ENCODE measurements at regions not wholly inside any gene's neighbourhood (a gene's known extent, or its start where the extent isn't known, plus 50 kb on each side); places are given as distances from the start of the nearest gene placed in this dataset.

- DNase-seq (ENCODE audit: low read depth, low spot score) = no peak
- Histone ChIP-seq H3K9me3 (ENCODE audit: insufficient read depth, low read length) (no peaks in the 10 kb centered on the region), H3K36me3 (ENCODE audit: insufficient read depth, insufficient read length, low read length) (no peaks in the 10 kb centered on the region), H3K4me1 (ENCODE audit: insufficient read depth, insufficient read length) (no peaks in the 10 kb centered on the region), H3K9ac (ENCODE audit: insufficient read length, low read depth) (no peak overlapping the region), H3K27me3 (ENCODE audit: insufficient read depth, insufficient read length) (no peaks in the 10 kb centered on the region), H3K4me3 (ENCODE audit: insufficient read length, low read depth) (no peak overlapping the region)
- TF ChIP-seq SUZ12 (IDR thresholded peaks at IDR 0.05; ENCODE audit: extremely low read depth, insufficient read depth, insufficient read length) (no peak), ZNF274 (IDR thresholded peaks at IDR 0.05; ENCODE audit: low read depth, low read length) (no peak), YY1 (IDR thresholded peaks at IDR 0.05; ENCODE audit: insufficient read depth, insufficient read length) (no peak)
Measured at GRCh38 chr5:51018423-51018822, 352.0 kb downstream of the PARP8 start.

GRCh38 chr5:51024263-51024662 is 357.8 kb downstream of the PARP8 start:
- H3K9me3 ChIP-seq (ENCODE audit: insufficient read depth, low read length) = no peaks in the 10 kb centered on the region
- H3K36me3 ChIP-seq (ENCODE audit: insufficient read depth, insufficient read length, low read length) = no peaks in the 10 kb centered on the region
- H3K27me3 ChIP-seq (ENCODE audit: insufficient read depth, insufficient read length) = no peaks in the 10 kb centered on the region
- DNase-seq (ENCODE audit: low read depth, low spot score) = no peak
- H3K9ac ChIP-seq (ENCODE audit: insufficient read length, low read depth) = no peak overlapping the region
- TF ChIP-seq YY1 (IDR thresholded peaks at IDR 0.05; ENCODE audit: insufficient read depth, insufficient read length) (no peak), SUZ12 (IDR thresholded peaks at IDR 0.05; ENCODE audit: extremely low read depth, insufficient read depth, insufficient read length) (no peak), ZNF274 (IDR thresholded peaks at IDR 0.05; ENCODE audit: low read depth, low read length) (no peak)
- no peaks in the 10 kb centered on the region for H3K4me1 ChIP-seq (ENCODE audit: insufficient read depth, insufficient read length)
- no peak overlapping the region for H3K4me3 ChIP-seq (ENCODE audit: insufficient read length, low read depth)

GRCh38 chr5:51027271-51027670 is 356.0 kb upstream of the ISL1 start:
- TF ChIP-seq ZNF274 (IDR thresholded peaks at IDR 0.05; ENCODE audit: low read depth, low read length) = no peak
- TF ChIP-seq SUZ12 (IDR thresholded peaks at IDR 0.05; ENCODE audit: extremely low read depth, insufficient read depth, insufficient read length) = no peak
- TF ChIP-seq YY1 (IDR thresholded peaks at IDR 0.05; ENCODE audit: insufficient read depth, insufficient read length) = no peak
- H3K9me3 ChIP-seq (ENCODE audit: insufficient read depth, low read length) = no peaks in the 10 kb centered on the region
- no peaks in the 10 kb centered on the region for H3K36me3 ChIP-seq (ENCODE audit: insufficient read depth, insufficient read length, low read length)
- no peaks in the 10 kb centered on the region for H3K27me3 ChIP-seq (ENCODE audit: insufficient read depth, insufficient read length)
- no peak overlapping the region for H3K4me3 ChIP-seq (ENCODE audit: insufficient read length, low read depth)
- no peak overlapping the region for H3K9ac ChIP-seq (ENCODE audit: insufficient read length, low read depth)
- H3K4me1 ChIP-seq (ENCODE audit: insufficient read depth, insufficient read length) = no peaks in the 10 kb centered on the region
- no peak for DNase-seq (ENCODE audit: low read depth, low spot score)

DNA sequence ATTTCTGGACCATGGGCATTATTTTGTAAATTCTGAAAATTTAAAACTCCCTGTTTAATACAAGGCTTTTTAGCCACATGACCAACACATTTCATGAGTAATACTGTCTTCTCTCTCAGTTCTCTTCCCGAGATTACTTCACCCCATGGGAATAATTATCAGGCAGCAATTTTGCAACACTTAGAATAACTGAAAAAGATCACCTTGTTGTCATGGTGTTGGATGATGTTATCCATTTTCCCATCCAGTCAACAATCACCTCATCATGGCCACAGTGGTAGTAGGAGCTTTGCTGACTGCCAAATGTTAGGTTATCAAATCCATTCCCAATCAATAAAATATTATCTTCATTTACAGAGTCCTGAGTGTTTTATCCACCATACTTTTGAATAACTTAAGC is 354.9 kb upstream of the ISL1 start:
- Histone ChIP-seq H3K9me3 (ENCODE audit: insufficient read depth, low read length) (no peaks in the 10 kb centered on the region), H3K9ac (ENCODE audit: insufficient read length, low read depth) (no peak overlapping the region), H3K4me1 (ENCODE audit: insufficient read depth, insufficient read length) (no peaks in the 10 kb centered on the region), H3K27me3 (ENCODE audit: insufficient read depth, insufficient read length) (no peaks in the 10 kb centered on the region), H3K4me3 (ENCODE audit: insufficient read length, low read depth) (no peak overlapping the region), H3K36me3 (ENCODE audit: insufficient read depth, insufficient read length, low read length) (no peaks in the 10 kb centered on the region)
- no peak for DNase-seq (ENCODE audit: low read depth, low spot score)
- no peak for TF ChIP-seq SUZ12 (IDR thresholded peaks at IDR 0.05; ENCODE audit: extremely low read depth, insufficient read depth, insufficient read length)
- TF ChIP-seq ZNF274 (IDR thresholded peaks at IDR 0.05; ENCODE audit: low read depth, low read length) = no peak
- no peak for TF ChIP-seq YY1 (IDR thresholded peaks at IDR 0.05; ENCODE audit: insufficient read depth, insufficient read length)

- no peaks in the 10 kb centered on the region for H3K36me3 ChIP-seq (ENCODE audit: insufficient read depth, insufficient read length, low read length)
- no peak for TF ChIP-seq YY1 (IDR thresholded peaks at IDR 0.05; ENCODE audit: insufficient read depth, insufficient read length)
- no peak for TF ChIP-seq ZNF274 (IDR thresholded peaks at IDR 0.05; ENCODE audit: low read depth, low read length)
- TF ChIP-seq SUZ12 (IDR thresholded peaks at IDR 0.05; ENCODE audit: extremely low read depth, insufficient read depth, insufficient read length) = no peak
- DNase-seq (ENCODE audit: low read depth, low spot score) = no peak
Measured at GRCh38 chr5:51033215-51033614, 350.0 kb upstream of the ISL1 start.

GRCh38 chr5:51034222-51034901 is 348.9 kb upstream of the ISL1 start:
- Histone ChIP-seq H3K27me3 (ENCODE audit: insufficient read depth, insufficient read length) (no peaks in the 10 kb centered on the region), H3K9me3 (ENCODE audit: insufficient read depth, low read length) (no peaks in the 10 kb centered on the region), H3K9ac (ENCODE audit: insufficient read length, low read depth) (no peak overlapping the region), H3K36me3 (ENCODE audit: insufficient read depth, insufficient read length, low read length) (no peaks in the 10 kb centered on the region), H3K4me3 (ENCODE audit: insufficient read length, low read depth) (no peak overlapping the region), H3K4me1 (ENCODE audit: insufficient read depth, insufficient read length) (no peaks in the 10 kb centered on the region)
- no peak for TF ChIP-seq YY1 (IDR thresholded peaks at IDR 0.05; ENCODE audit: insufficient read depth, insufficient read length)
- TF ChIP-seq ZNF274 (IDR thresholded peaks at IDR 0.05; ENCODE audit: low read depth, low read length) = no peak
- TF ChIP-seq SUZ12 (IDR thresholded peaks at IDR 0.05; ENCODE audit: extremely low read depth, insufficient read depth, insufficient read length) = no peak
- DNase-seq (ENCODE audit: low read depth, low spot score) = no peak

More at GRCh38 chr5:51033215-51033614, 350.0 kb upstream of the ISL1 start:
- H3K27me3 ChIP-seq (ENCODE audit: insufficient read depth, insufficient read length) = no peaks in the 10 kb centered on the region
- H3K9ac ChIP-seq (ENCODE audit: insufficient read length, low read depth) = no peak overlapping the region
- no peaks in the 10 kb centered on the region for H3K9me3 ChIP-seq (ENCODE audit: insufficient read depth, low read length)
- H3K4me1 ChIP-seq (ENCODE audit: insufficient read depth, insufficient read length) = no peaks in the 10 kb centered on the region
- H3K4me3 ChIP-seq (ENCODE audit: insufficient read length, low read depth) = no peak overlapping the region

GRCh38 chr5:51039424-51040329 is 343.6 kb upstream of the ISL1 start:
- Histone ChIP-seq H3K4me1 (ENCODE audit: insufficient read depth, insufficient read length) (no peaks in the 10 kb centered on the region), H3K27me3 (ENCODE audit: insufficient read depth, insufficient read length) (no peaks in the 10 kb centered on the region), H3K36me3 (ENCODE audit: insufficient read depth, insufficient read length, low read length) (no peaks in the 10 kb centered on the region), H3K9ac (ENCODE audit: insufficient read length, low read depth) (no peak overlapping the region), H3K9me3 (ENCODE audit: insufficient read depth, low read length) (no peaks in the 10 kb centered on the region), H3K4me3 (ENCODE audit: insufficient read length, low read depth) (no peak overlapping the region)
- TF ChIP-seq SUZ12 (IDR thresholded peaks at IDR 0.05; ENCODE audit: extremely low read depth, insufficient read depth, insufficient read length) (no peak), YY1 (IDR thresholded peaks at IDR 0.05; ENCODE audit: insufficient read depth, insufficient read length) (no peak), ZNF274 (IDR thresholded peaks at IDR 0.05; ENCODE audit: low read depth, low read length) (no peak)
- no peak for DNase-seq (ENCODE audit: low read depth, low spot score)
